CD14-positive monocyte (primary cell): ENCODE measurements at regions not wholly inside any gene's neighbourhood (a gene's known extent, or its start where the extent isn't known, plus 50 kb on each side); places are given as distances from the start of the nearest gene placed in this dataset.

Experiments
- DNase-seq, 3 donors: peaks; one replicate each; pipeline ENCODE4 v3.0.0-alpha.2; 2011 to 2022
- H2AFZ ChIP-seq: 2 replicates; pipeline ENCODE4 v1.6.0; 2012; ENCODE audit warnings: mild to moderate bottlenecking, low read depth, low read length, inconsistent platforms; ENCODE audit not compliant: insufficient read depth, poor library complexity, severe bottlenecking
- H3K27ac ChIP-seq, 2 donors: 1 replicate in 1 of 2; 2 replicates in 1 of 2; pipeline ENCODE4 v1.5.1; 2012 to 2013; ENCODE audit warnings: low read length in 2 of 2, control low read depth in 1 of 2, inconsistent platforms in 1 of 2, low read depth in 1 of 2, mild to moderate bottlenecking in 1 of 2
- H3K27me3 ChIP-seq, 2 donors: one replicate each; pipeline versions ENCODE4 v1.6.0 to v1.6.1; 2011 to 2013; ENCODE audit warnings: low read length in 2 of 2; ENCODE audit not compliant: control insufficient read depth in 2 of 2, insufficient read depth in 2 of 2
- H3K36me3 ChIP-seq, 2 donors: replicated peaks in 1 of 2; 1 replicate in 1 of 2; 2 replicates in 1 of 2; pipeline versions ENCODE4 v1.5.1 to v1.6.1; 2012 to 2013; ENCODE audit warnings: low read length in 2 of 2, control low read depth in 1 of 2, inconsistent platforms in 1 of 2, mild to moderate bottlenecking in 1 of 2; ENCODE audit not compliant: insufficient read depth in 2 of 2, control insufficient read depth in 1 of 2
- H3K4me1 ChIP-seq, 2 donors: 1 replicate in 1 of 2; 2 replicates in 1 of 2; pipeline versions ENCODE4 v1.5.1 to v1.6.1; 2012 to 2013; ENCODE audit warnings: low read length in 2 of 2, control low read depth in 1 of 2, inconsistent platforms in 1 of 2, mild to moderate bottlenecking in 1 of 2, moderate library complexity in 1 of 2; ENCODE audit not compliant: insufficient read depth in 2 of 2, control insufficient read depth in 1 of 2
- H3K4me2 ChIP-seq: replicated peaks from 2 replicates; pipeline ENCODE3; 2012; ENCODE audit warnings: low read length, moderate library complexity, mild to moderate bottlenecking; ENCODE audit not compliant: poor library complexity, severe bottlenecking; ENCODE audit errors: extremely low read depth
- H3K4me3 ChIP-seq, 3 experiments: fragments of 200-600 bp in 1 of 3; sonication (generic) in 1 of 3; replicated peaks in 1 of 3; 1 replicate in 2 of 3; 2 replicates in 1 of 3; pipeline ENCODE4 v1.5.1; 2011 to 2013; ENCODE audit warnings: low read length in 3 of 3, mild to moderate bottlenecking in 3 of 3, control low read depth in 2 of 3, low read depth in 2 of 3, inconsistent platforms in 1 of 3, moderate library complexity in 1 of 3
- H3K79me2 ChIP-seq: 2 replicates; pipeline ENCODE4 v1.6.0; 2012; ENCODE audit warnings: mild to moderate bottlenecking, control low read depth, inconsistent platforms, low read length, moderate library complexity; ENCODE audit not compliant: insufficient read depth
- H3K9ac ChIP-seq: 2 replicates; pipeline ENCODE4 v1.6.0; 2017; ENCODE audit warnings: low read length, mild to moderate bottlenecking; ENCODE audit not compliant: insufficient read depth, poor library complexity, severe bottlenecking
- H3K9me3 ChIP-seq, 2 donors: replicated peaks in 1 of 2; 1 replicate in 1 of 2; 2 replicates in 1 of 2; pipeline versions ENCODE4 v1.5.1 to v1.6.1; 2012 to 2013; ENCODE audit warnings: low read length in 2 of 2, control low read depth in 1 of 2; ENCODE audit not compliant: control insufficient read depth in 1 of 2, insufficient read depth in 1 of 2
- H4K20me1 ChIP-seq: 2 replicates; pipeline ENCODE4 v1.6.0; 2012; ENCODE audit warnings: mild to moderate bottlenecking, low read length, control low read depth, moderate library complexity; ENCODE audit not compliant: insufficient read depth
- H3K27ac Mint-ChIP-seq, 7 donors: one replicate each; pipeline ENCODE4 v1.8.0; 2020; ENCODE audit warnings: mild to moderate bottlenecking in 7 of 7, mixed read lengths in 7 of 7, moderate library complexity in 6 of 7, inconsistent platforms in 2 of 7
- H3K27me3 Mint-ChIP-seq, 3 donors: one replicate each; pipeline ENCODE4 v1.8.0; 2021 to 2022; ENCODE audit warnings: low read depth in 3 of 3, mild to moderate bottlenecking in 3 of 3, mixed read lengths in 3 of 3, moderate library complexity in 3 of 3, inconsistent platforms in 1 of 3
- H3K36me3 Mint-ChIP-seq, 2 donors: one replicate each; pipeline ENCODE4 v1.8.0; 2020; ENCODE audit warnings: mixed read lengths in 2 of 2, inconsistent platforms in 1 of 2, mild to moderate bottlenecking in 1 of 2
- H3K4me1 Mint-ChIP-seq: one replicate; pipeline ENCODE4 v1.8.0; 2020; ENCODE audit warnings: mild to moderate bottlenecking, mixed read lengths
- H3K4me3 Mint-ChIP-seq, 2 donors: one replicate each; pipeline ENCODE4 v1.8.0; 2020; ENCODE audit warnings: mild to moderate bottlenecking in 2 of 2, mixed read lengths in 2 of 2, moderate library complexity in 1 of 2
- H3K9me3 Mint-ChIP-seq, 7 donors: one replicate each; pipeline ENCODE4 v1.8.0; 2020 to 2022; ENCODE audit warnings: mixed read lengths in 7 of 7, mild to moderate bottlenecking in 6 of 7, moderate library complexity in 6 of 7, inconsistent platforms in 2 of 7
- WGBS: methylation state at CpG from one replicate; pipeline ENCODE4 v1.1.5; 2013; ENCODE audit warnings: missing lambda C conversion rate; ENCODE audit not compliant: insufficient coverage; 5-methylcytosine and 5-hydroxymethylcytosine counted together
- intact Hi-C, 2 donors: fragments of 100-400 bp; cut with micrococcal nuclease; formaldehyde crosslinking; loops; one replicate each; pipeline versions ENCODE4 v1.15.0 to v1.15.1; 2023
- TF ChIP-seq, protein P1 (sequence below): fragments of 200-600 bp; IDR thresholded peaks from one replicate; pipeline ENCODE4 v1.8.0; 2022; ENCODE audit warnings: antibody characterized with exemption, mild to moderate bottlenecking

DNA sequence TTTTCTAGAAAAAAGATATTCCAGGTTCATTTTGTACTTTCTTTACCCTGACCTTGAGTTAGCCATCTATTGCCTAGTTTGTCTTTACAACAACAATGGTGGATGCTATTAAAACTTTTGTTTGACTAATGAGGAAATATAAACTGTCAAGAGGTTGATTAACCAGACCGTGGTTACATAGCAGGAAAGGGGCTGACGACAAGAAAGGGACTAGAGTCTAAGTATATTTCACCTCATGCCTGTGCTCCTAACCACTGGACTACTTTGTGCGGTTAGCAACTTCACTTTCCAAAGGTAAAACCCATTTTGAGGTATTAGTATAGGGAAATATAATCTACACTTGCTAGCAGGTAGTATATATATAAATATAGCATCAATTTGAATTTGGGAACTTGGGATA lies 327.1 kb downstream of the SATB1 start:
- peaks cover 2 to 16% (median 7%) of the 10 kb centered on the region in 7 donors for H3K9me3 Mint-ChIP-seq
- intact Hi-C loops: no loop called here
- peaks cover 14% of the 10 kb centered on the region for H3K4me1 Mint-ChIP-seq
- H3K27ac ChIP-seq: no peak overlapping the region
- TF ChIP-seq, protein P1, sequence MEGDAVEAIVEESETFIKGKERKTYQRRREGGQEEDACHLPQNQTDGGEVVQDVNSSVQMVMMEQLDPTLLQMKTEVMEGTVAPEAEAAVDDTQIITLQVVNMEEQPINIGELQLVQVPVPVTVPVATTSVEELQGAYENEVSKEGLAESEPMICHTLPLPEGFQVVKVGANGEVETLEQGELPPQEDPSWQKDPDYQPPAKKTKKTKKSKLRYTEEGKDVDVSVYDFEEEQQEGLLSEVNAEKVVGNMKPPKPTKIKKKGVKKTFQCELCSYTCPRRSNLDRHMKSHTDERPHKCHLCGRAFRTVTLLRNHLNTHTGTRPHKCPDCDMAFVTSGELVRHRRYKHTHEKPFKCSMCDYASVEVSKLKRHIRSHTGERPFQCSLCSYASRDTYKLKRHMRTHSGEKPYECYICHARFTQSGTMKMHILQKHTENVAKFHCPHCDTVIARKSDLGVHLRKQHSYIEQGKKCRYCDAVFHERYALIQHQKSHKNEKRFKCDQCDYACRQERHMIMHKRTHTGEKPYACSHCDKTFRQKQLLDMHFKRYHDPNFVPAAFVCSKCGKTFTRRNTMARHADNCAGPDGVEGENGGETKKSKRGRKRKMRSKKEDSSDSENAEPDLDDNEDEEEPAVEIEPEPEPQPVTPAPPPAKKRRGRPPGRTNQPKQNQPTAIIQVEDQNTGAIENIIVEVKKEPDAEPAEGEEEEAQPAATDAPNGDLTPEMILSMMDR: no peak
- no peaks in the 10 kb centered on the region for H3K27me3 ChIP-seq
- H4K20me1 ChIP-seq: no peaks in the 10 kb centered on the region
- no peak overlapping the region for H2AFZ ChIP-seq
- peaks cover 0 to 3% of the 10 kb centered on the region in 2 donors for H3K9me3 ChIP-seq
- no peak overlapping the region for H3K9ac ChIP-seq
- DNase-seq: no peak
- H3K36me3 ChIP-seq: no peaks in the 10 kb centered on the region
- WGBS: 28% methylated on average over 2 of the region's 3 CpGs
- H3K4me3 ChIP-seq: no peak overlapping the region
- no peaks in the 10 kb centered on the region for H3K36me3 Mint-ChIP-seq
- H3K79me2 ChIP-seq: no peaks in the 10 kb centered on the region
- peaks cover 0 to 1% (median 0%) of the 10 kb centered on the region in 3 donors for H3K27me3 Mint-ChIP-seq
- no peak overlapping the region for H3K4me3 Mint-ChIP-seq
- H3K4me1 ChIP-seq: peaks cover 4 to 6% of the 10 kb centered on the region in 2 donors
- no peak overlapping the region for H3K27ac Mint-ChIP-seq
- H3K4me2 ChIP-seq: no peak overlapping the region

DNA sequence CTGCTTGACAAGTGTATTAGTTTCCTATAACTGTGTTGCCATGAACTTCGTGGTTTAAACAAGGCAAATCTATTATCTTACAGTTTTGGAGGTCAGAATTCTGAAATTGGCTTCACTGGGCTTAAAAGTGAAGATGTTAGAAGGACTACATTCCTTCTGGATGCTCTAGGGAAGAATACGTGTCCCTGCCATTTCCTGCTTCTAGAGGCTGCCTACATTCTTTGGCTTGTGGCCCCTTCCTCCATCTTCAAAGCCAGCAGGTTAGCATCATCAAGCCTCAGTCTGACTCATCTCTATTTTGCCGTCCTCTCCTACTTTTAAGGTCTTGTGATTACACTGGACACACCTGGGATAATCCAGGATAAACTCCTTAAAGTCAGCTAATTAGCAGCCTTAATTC lies 327.7 kb downstream of the SATB1 start:
- Histone ChIP-seq H3K4me1 (peaks cover 4 to 6% of the 10 kb centered on the region in 2 donors), H3K79me2 (no peaks in the 10 kb centered on the region), H4K20me1 (no peaks in the 10 kb centered on the region), H3K27ac (no peak overlapping the region), H3K4me2 (no peak overlapping the region), H3K36me3 (no peaks in the 10 kb centered on the region), H3K9me3 (peaks cover 0 to 3% of the 10 kb centered on the region in 2 donors), H3K9ac (no peak overlapping the region), H3K27me3 (no peaks in the 10 kb centered on the region), H3K4me3 (no peak overlapping the region), H2AFZ (no peak overlapping the region)
- no peak overlapping the region for H3K4me3 Mint-ChIP-seq
- H3K27me3 Mint-ChIP-seq: peaks cover 0 to 1% (median 0%) of the 10 kb centered on the region in 3 donors
- no peak overlapping the region for H3K27ac Mint-ChIP-seq
- TF ChIP-seq, protein P1: no peak
- intact Hi-C loops: no loop called here
- WGBS: 86% methylated on average over 2 of the region's 3 CpGs
- H3K36me3 Mint-ChIP-seq: no peaks in the 10 kb centered on the region
- DNase-seq: no peak
- H3K9me3 Mint-ChIP-seq: peaks cover 2 to 16% (median 7%) of the 10 kb centered on the region in 7 donors
- H3K4me1 Mint-ChIP-seq: peaks cover 18% of the 10 kb centered on the region
